ENCODE measurements at regions not wholly inside any gene's neighbourhood (a gene's known extent, or its start where the extent isn't known, plus 50 kb on each side); places are given as distances from the start of the nearest gene placed in this dataset.
"Not testable (repeated sequence)": the region's sequence is repeated elsewhere in the genome, so short reads cannot be mapped to it uniquely, and the experiment has no call there.

- H3K36me3 ChIP-seq (ENCODE audit: control insufficient read depth, insufficient read depth, low read length), result no peaks in the 10 kb centered on the region
- no peaks in the 10 kb centered on the region for H3K9me3 ChIP-seq (replicated peaks; ENCODE audit: control insufficient read depth, low read depth, low read length)
- H3K4me3 ChIP-seq (ENCODE audit: low read length), result no peak overlapping the region
- WGBS (ENCODE audit: insufficient coverage), result 49% methylated on average over 4 of the region's 10 CpGs
- peaks cover 11% of the 10 kb centered on the region for H3K4me1 ChIP-seq (ENCODE audit: control insufficient read depth, insufficient read depth, low read length)
- H3K27me3 ChIP-seq (ENCODE audit: control insufficient read depth, insufficient read depth, low read length), result no peaks in the 10 kb centered on the region
- DNase-seq, result peak; percentile 23
- no peak overlapping the region for H3K27ac ChIP-seq (ENCODE audit: low read length)
These were observed 100.9 kb upstream of the DPP6 start for GRCh38 chr7:153951316-153951715.

- H3K36me3 ChIP-seq (ENCODE audit: control insufficient read depth, insufficient read depth, low read length), result no peaks in the 10 kb centered on the region
- H3K27me3 ChIP-seq (ENCODE audit: control insufficient read depth, insufficient read depth, low read length), result no peaks in the 10 kb centered on the region
- no peak overlapping the region for H3K27ac ChIP-seq (ENCODE audit: low read length)
- no peaks in the 10 kb centered on the region for H3K9me3 ChIP-seq (replicated peaks; ENCODE audit: control insufficient read depth, low read depth, low read length)
- H3K4me3 ChIP-seq (ENCODE audit: low read length), result no peak overlapping the region
- DNase-seq, result no peak
- peaks cover 8% of the 10 kb centered on the region for H3K4me1 ChIP-seq (ENCODE audit: control insufficient read depth, insufficient read depth, low read length)
- 100% methylated on average over 1 of the region's 4 CpGs for WGBS (ENCODE audit: insufficient coverage)
These were observed 97.7 kb upstream of the DPP6 start for GRCh38 chr7:153954477-153954876.

GRCh38 chr7:153957677-153958076, 94.5 kb upstream of the DPP6 start:
- not testable (repeated sequence) for H3K4me1 ChIP-seq (ENCODE audit: control insufficient read depth, insufficient read depth, low read length); H3K36me3 ChIP-seq (ENCODE audit: control insufficient read depth, insufficient read depth, low read length); H3K9me3 ChIP-seq (replicated peaks; ENCODE audit: control insufficient read depth, low read depth, low read length); H3K4me3 ChIP-seq (ENCODE audit: low read length); H3K27ac ChIP-seq (ENCODE audit: low read length); H3K27me3 ChIP-seq (ENCODE audit: control insufficient read depth, insufficient read depth, low read length); DNase-seq
- no CpG with 5 or more reads among the region's 5 CpGs for WGBS (ENCODE audit: insufficient coverage)

- no CpG with 5 or more reads among the region's 6 CpGs for WGBS (ENCODE audit: insufficient coverage)
- not testable (repeated sequence) for H3K9me3 ChIP-seq (replicated peaks; ENCODE audit: control insufficient read depth, low read depth, low read length); H3K4me3 ChIP-seq (ENCODE audit: low read length); H3K27ac ChIP-seq (ENCODE audit: low read length); H3K36me3 ChIP-seq (ENCODE audit: control insufficient read depth, insufficient read depth, low read length); H3K27me3 ChIP-seq (ENCODE audit: control insufficient read depth, insufficient read depth, low read length); H3K4me1 ChIP-seq (ENCODE audit: control insufficient read depth, insufficient read depth, low read length)
- peak; percentile 25 for DNase-seq
These were observed 93.8 kb upstream of the DPP6 start for GRCh38 chr7:153958381-153958780.

GRCh38 chr7:153958789-153959188, 93.4 kb upstream of the DPP6 start:
- not testable (repeated sequence) for H3K9me3 ChIP-seq (replicated peaks; ENCODE audit: control insufficient read depth, low read depth, low read length)

GRCh38 chr7:153964481-153965112, 87.6 kb upstream of the DPP6 start:
- 90% methylated on average over 5 of the region's 6 CpGs for WGBS (ENCODE audit: insufficient coverage)
- H3K36me3 ChIP-seq (ENCODE audit: control insufficient read depth, insufficient read depth, low read length); DNase-seq; H3K4me1 ChIP-seq (ENCODE audit: control insufficient read depth, insufficient read depth, low read length); H3K4me3 ChIP-seq (ENCODE audit: low read length); H3K27me3 ChIP-seq (ENCODE audit: control insufficient read depth, insufficient read depth, low read length); H3K9me3 ChIP-seq (replicated peaks; ENCODE audit: control insufficient read depth, low read depth, low read length); H3K27ac ChIP-seq (ENCODE audit: low read length): not testable (repeated sequence)

More at GRCh38 chr7:153958789-153959188, 93.4 kb upstream of the DPP6 start:
- H3K36me3 ChIP-seq (ENCODE audit: control insufficient read depth, insufficient read depth, low read length); H3K27me3 ChIP-seq (ENCODE audit: control insufficient read depth, insufficient read depth, low read length); DNase-seq; H3K4me1 ChIP-seq (ENCODE audit: control insufficient read depth, insufficient read depth, low read length); H3K4me3 ChIP-seq (ENCODE audit: low read length); H3K27ac ChIP-seq (ENCODE audit: low read length): not testable (repeated sequence)
- WGBS (ENCODE audit: insufficient coverage), result no CpG with 5 or more reads among the region's 6 CpGs

- H3K4me3 ChIP-seq (ENCODE audit: low read length); DNase-seq; H3K4me1 ChIP-seq (ENCODE audit: control insufficient read depth, insufficient read depth, low read length); H3K9me3 ChIP-seq (replicated peaks; ENCODE audit: control insufficient read depth, low read depth, low read length); H3K36me3 ChIP-seq (ENCODE audit: control insufficient read depth, insufficient read depth, low read length); H3K27me3 ChIP-seq (ENCODE audit: control insufficient read depth, insufficient read depth, low read length); H3K27ac ChIP-seq (ENCODE audit: low read length): not testable (repeated sequence)
- WGBS (ENCODE audit: insufficient coverage), result no CpG with 5 or more reads among the region's 4 CpGs
These were observed 83.2 kb upstream of the DPP6 start for GRCh38 chr7:153969016-153969415.

- 30% methylated on average over 2 of the region's 6 CpGs for WGBS (ENCODE audit: insufficient coverage)
- not testable (repeated sequence) for H3K36me3 ChIP-seq (ENCODE audit: control insufficient read depth, insufficient read depth, low read length); H3K27me3 ChIP-seq (ENCODE audit: control insufficient read depth, insufficient read depth, low read length); H3K4me1 ChIP-seq (ENCODE audit: control insufficient read depth, insufficient read depth, low read length); H3K27ac ChIP-seq (ENCODE audit: low read length); H3K4me3 ChIP-seq (ENCODE audit: low read length); H3K9me3 ChIP-seq (replicated peaks; ENCODE audit: control insufficient read depth, low read depth, low read length)
- peak; percentile 10 for DNase-seq
These were observed 77.6 kb upstream of the DPP6 start for GRCh38 chr7:153974603-153975002.

GRCh38 chr7:153976745-153977144, 75.5 kb upstream of the DPP6 start:
- not testable (repeated sequence) for DNase-seq; H3K36me3 ChIP-seq (ENCODE audit: control insufficient read depth, insufficient read depth, low read length); H3K4me1 ChIP-seq (ENCODE audit: control insufficient read depth, insufficient read depth, low read length); H3K9me3 ChIP-seq (replicated peaks; ENCODE audit: control insufficient read depth, low read depth, low read length); H3K4me3 ChIP-seq (ENCODE audit: low read length); H3K27ac ChIP-seq (ENCODE audit: low read length); H3K27me3 ChIP-seq (ENCODE audit: control insufficient read depth, insufficient read depth, low read length)
- 82% methylated on average over 5 of the region's 6 CpGs for WGBS (ENCODE audit: insufficient coverage)

- not testable (repeated sequence) for H3K27ac ChIP-seq (ENCODE audit: low read length); H3K9me3 ChIP-seq (replicated peaks; ENCODE audit: control insufficient read depth, low read depth, low read length); H3K27me3 ChIP-seq (ENCODE audit: control insufficient read depth, insufficient read depth, low read length); DNase-seq; H3K4me1 ChIP-seq (ENCODE audit: control insufficient read depth, insufficient read depth, low read length); H3K4me3 ChIP-seq (ENCODE audit: low read length); H3K36me3 ChIP-seq (ENCODE audit: control insufficient read depth, insufficient read depth, low read length)
- no CpG with 5 or more reads among the region's 6 CpGs for WGBS (ENCODE audit: insufficient coverage)
These were observed 69.0 kb upstream of the DPP6 start for GRCh38 chr7:153983186-153983585.

- 57% methylated on average over 6 of the region's 23 CpGs for WGBS (ENCODE audit: insufficient coverage)
- H3K4me3 ChIP-seq (ENCODE audit: low read length), result not testable (repeated sequence)
These were observed 63.1 kb upstream of the DPP6 start for GRCh38 chr7:153989066-153989627.

More at GRCh38 chr7:153989066-153989627, 63.1 kb upstream of the DPP6 start:
- not testable (repeated sequence) for H3K4me1 ChIP-seq (ENCODE audit: control insufficient read depth, insufficient read depth, low read length); H3K36me3 ChIP-seq (ENCODE audit: control insufficient read depth, insufficient read depth, low read length); H3K9me3 ChIP-seq (replicated peaks; ENCODE audit: control insufficient read depth, low read depth, low read length); H3K27me3 ChIP-seq (ENCODE audit: control insufficient read depth, insufficient read depth, low read length); H3K27ac ChIP-seq (ENCODE audit: low read length); DNase-seq
